ENCODE measurements at regions not wholly inside any gene's neighbourhood (a gene's known extent, or its start where the extent isn't known, plus 50 kb on each side); places are given as distances from the start of the nearest gene placed in this dataset.

- no peak for TF ChIP-seq CTCF (IDR thresholded peaks at IDR 0.05)
- no peak for TF ChIP-seq TCF7L2 (IDR thresholded peaks at IDR 0.05; ENCODE audit: low read depth, low read length)
- no peak for TF ChIP-seq REST (IDR thresholded peaks at IDR 0.05; ENCODE audit: insufficient read depth in 1 of 2, low read depth in 2 of 2, low read length in 1 of 2)
Measured at GRCh38 chr3:24751020-24751419, 256.4 kb upstream of the THRB start.
